SK-N-SH (cell line): ENCODE measurements at regions not wholly inside any gene's neighbourhood (a gene's known extent, or its start where the extent isn't known, plus 50 kb on each side); places are given as distances from the start of the nearest gene placed in this dataset.

Experiments used
- CTCF ChIA-PET: fragments of 300-600, 350-600 bp; formaldehyde crosslinking; extraction: SDS; loops from one replicate; lab custom pipeline; 2021; lab: Yijun Ruan, JAX
- POLR2A ChIA-PET: fragments of 350-600 bp; sonication (Branson Sonifier 250); formaldehyde crosslinking; extraction: SDS; loops from one replicate; lab custom pipeline; 2020; ENCODE audit warnings: antibody characterized with exemption, inconsistent platforms; lab: Yijun Ruan, JAX
- DNase-seq: peaks from one replicate; pipeline ENCODE4 v3.0.0; 2012
- H2AFZ ChIP-seq: fragments of 200-600 bp; sonication (generic); 2 replicates; pipeline ENCODE4 v1.8.1; 2016; ENCODE audit warnings: antibody characterized with exemption, mild to moderate bottlenecking, low read depth
- H3F3A ChIP-seq: fragments of 200-600 bp; sonication (generic); replicated peaks from 2 replicates; pipeline ENCODE3; 2016; ENCODE audit warnings: antibody characterized with exemption, mild to moderate bottlenecking; ENCODE audit not compliant: insufficient read depth
- H3K27ac ChIP-seq, 2 experiments: fragments of 200-500 bp in 1 of 2; fragments of 200-600 bp in 1 of 2; sonication (Bioruptor generic) in 1 of 2; sonication (generic), shearing (Covaris generic) in 1 of 2; 2 replicates each; pipeline versions ENCODE4 v1.5.1 to v1.6.1; 2014 to 2016; ENCODE audit warnings: low read depth in 2 of 2, inconsistent platforms in 1 of 2, low read length in 1 of 2, mild to moderate bottlenecking in 1 of 2, mixed read lengths in 1 of 2
- H3K27me3 ChIP-seq: fragments of 200-600 bp; sonication (generic), shearing (Covaris generic); 2 replicates; pipeline ENCODE4 v1.6.1; 2016; ENCODE audit warnings: mixed run types; ENCODE audit not compliant: insufficient read depth
- H3K36me3 ChIP-seq, 2 experiments: fragments of 200-500 bp in 1 of 2; fragments of 200-600 bp in 1 of 2; sonication (Bioruptor generic) in 1 of 2; sonication (generic) in 1 of 2; replicated peaks in 1 of 2; 2 replicates each; pipeline versions ENCODE3 to v1.5.1; 2014 to 2016; ENCODE audit warnings: low read length in 1 of 2, mild to moderate bottlenecking in 1 of 2; ENCODE audit not compliant: insufficient read depth in 2 of 2, control insufficient read depth in 1 of 2
- H3K4me1 ChIP-seq, 2 experiments: fragments of 200-500 bp in 1 of 2; fragments of 200-600 bp in 1 of 2; sonication (Bioruptor generic) in 1 of 2; sonication (generic), shearing (Covaris generic) in 1 of 2; 2 replicates each; pipeline versions ENCODE4 v1.5.1 to v1.6.1; 2014 to 2016; ENCODE audit warnings: low read depth in 1 of 2, low read length in 1 of 2, mixed run types in 1 of 2; ENCODE audit not compliant: insufficient read depth in 2 of 2, control insufficient read depth in 1 of 2
- H3K4me2 ChIP-seq: fragments of 200-600 bp; sonication (generic), shearing (Covaris generic); 2 replicates; pipeline ENCODE4 v1.6.1; 2017; ENCODE audit warnings: mixed run types
- H3K4me3 ChIP-seq, 2 experiments: fragments of 200-500 bp in 1 of 2; fragments of 200-600 bp in 1 of 2; sonication (Bioruptor generic) in 1 of 2; sonication (generic), shearing (Covaris generic) in 1 of 2; 2 replicates each; pipeline versions ENCODE4 v1.5.1 to v1.8.1; 2014 to 2016; ENCODE audit warnings: low read depth in 2 of 2, inconsistent platforms in 1 of 2, low read length in 1 of 2, mild to moderate bottlenecking in 1 of 2, mixed read lengths in 1 of 2, moderate library complexity in 1 of 2
- H3K79me2 ChIP-seq: fragments of 200-600 bp; sonication (generic); 2 replicates; pipeline ENCODE4 v1.8.1; 2017; ENCODE audit warnings: mild to moderate bottlenecking; ENCODE audit not compliant: insufficient read depth
- H3K9ac ChIP-seq: fragments of 200-600 bp; sonication (generic); 2 replicates; pipeline ENCODE4 v1.6.1; 2017; ENCODE audit warnings: mixed run types
- H3K9me2 ChIP-seq: fragments of 200-600 bp; sonication (generic); 2 replicates; pipeline ENCODE4 v1.6.1; 2017; ENCODE audit warnings: mixed run types
- H3K9me3 ChIP-seq: fragments of 200-600 bp; sonication (generic); 2 replicates; pipeline ENCODE4 v1.6.1; 2017; ENCODE audit warnings: mixed run types, mild to moderate bottlenecking, moderate library complexity
- H4K20me1 ChIP-seq: fragments of 200-600 bp; sonication (generic); 2 replicates; pipeline ENCODE4 v1.6.1; 2017; ENCODE audit warnings: mild to moderate bottlenecking, mixed run types; ENCODE audit not compliant: insufficient read depth
- FOSL2 ChIP-seq: IDR thresholded peaks from 2 replicates; pipeline ENCODE4 v1.4.0; 2012; ENCODE audit warnings: low read depth, mild to moderate bottlenecking, moderate library complexity, borderline replicate concordance
- FOXJ3 ChIP-seq: sonication (generic); formaldehyde crosslinking; IDR thresholded peaks from 2 replicates; pipeline ENCODE4 v1.5.1; 2020; ENCODE audit warnings: mild to moderate bottlenecking, missing genetic modification reagents
- FOXM1 ChIP-seq: IDR thresholded peaks from 2 replicates; pipeline ENCODE4 v1.4.0; 2012; ENCODE audit warnings: low read depth, mild to moderate bottlenecking
- MAX ChIP-seq: IDR thresholded peaks from 2 replicates; pipeline ENCODE4 v1.4.0; 2012; ENCODE audit warnings: low read depth
- NRF1 ChIP-seq: IDR thresholded peaks from 2 replicates; pipeline ENCODE4 v1.6.1; 2012; ENCODE audit warnings: low read depth, mild to moderate bottlenecking, low read length
- PBX3 ChIP-seq: IDR thresholded peaks from 2 replicates; pipeline ENCODE4; 2012
- RCOR1 ChIP-seq: fragments of 150-350 bp; IDR thresholded peaks from 2 replicates; pipeline ENCODE4 v1.6.1; 2017; ENCODE audit warnings: antibody characterized with exemption, low read length
- SIN3A ChIP-seq: IDR thresholded peaks from 2 replicates; pipeline ENCODE4 v1.6.1; 2012; ENCODE audit warnings: low read depth, mild to moderate bottlenecking, low read length, moderate library complexity, borderline replicate concordance
- ZBTB33 ChIP-seq: IDR thresholded peaks from 2 replicates; pipeline ENCODE4 v1.4.0; 2012; ENCODE audit warnings: low read depth, borderline replicate concordance
- WGBS: methylation state at CpG from one replicate; pipeline ENCODE4 v1.1.6; 2017; ENCODE audit warnings: low lambda C conversion rate; 5-methylcytosine and 5-hydroxymethylcytosine counted together

GRCh38 chr2:58926112-58926511 lies 685.0 kb upstream of the FANCL start:
- Histone ChIP-seq H4K20me1 (no peaks in the 10 kb centered on the region), H3K9me3 (no peaks in the 10 kb centered on the region), H3K9me2 (no peaks in the 10 kb centered on the region), H3K27me3 (no peaks in the 10 kb centered on the region), H3K4me3 (no peak overlapping the region), H3K79me2 (no peaks in the 10 kb centered on the region), H3K36me3 (no peaks in the 10 kb centered on the region), H3K27ac (no peak overlapping the region), H3K9ac (no peak overlapping the region), H2AFZ (no peak overlapping the region), H3K4me1 (no peaks in the 10 kb centered on the region), H3K4me2 (no peak overlapping the region), H3F3A (no peaks in the 10 kb centered on the region)
- CTCF ChIA-PET, result no interaction called here
- TF ChIP-seq FOSL2 (no peak), FOXJ3 (CRISPR knock-in tag) (no peak), RCOR1 (no peak), MAX (no peak), SIN3A (no peak), NRF1 (no peak), PBX3 (no peak)
- POLR2A ChIA-PET, result no interaction called here
- WGBS, result 60% methylated on average over 5 of the region's 5 CpGs
- DNase-seq, result no peak

GRCh38 chr2:58925676-58926081 lies 684.6 kb upstream of the FANCL start:
- H3F3A ChIP-seq, result no peaks in the 10 kb centered on the region
- no peak overlapping the region for H3K4me2 ChIP-seq
- no peaks in the 10 kb centered on the region for H3K9me3 ChIP-seq
- no peak overlapping the region for H2AFZ ChIP-seq
- H3K36me3 ChIP-seq, result no peaks in the 10 kb centered on the region
- TF ChIP-seq FOXM1 (no peak), PBX3 (no peak), ZBTB33 (no peak)
- H3K27me3 ChIP-seq, result no peaks in the 10 kb centered on the region
- H3K9me2 ChIP-seq, result no peaks in the 10 kb centered on the region
- 38% methylated on average over 4 of the region's 4 CpGs for WGBS
- H3K27ac ChIP-seq, result no peak overlapping the region
- POLR2A ChIA-PET, result no interaction called here
- no peaks in the 10 kb centered on the region for H4K20me1 ChIP-seq
- no peaks in the 10 kb centered on the region for H3K4me1 ChIP-seq
- H3K4me3 ChIP-seq, result no peak overlapping the region
- DNase-seq, result no peak
- no peaks in the 10 kb centered on the region for H3K79me2 ChIP-seq
- H3K9ac ChIP-seq, result no peak overlapping the region
- CTCF ChIA-PET, result no interaction called here
